T-cell (primary cell): ENCODE measurements at regions not wholly inside any gene's neighbourhood (a gene's known extent, or its start where the extent isn't known, plus 50 kb on each side); places are given as distances from the start of the nearest gene placed in this dataset.
"Not testable (repeated sequence)": the region's sequence is repeated elsewhere in the genome, so short reads cannot be mapped to it uniquely, and the experiment has no call there.

Source experiments
- ATAC-seq, 4 experiments: fragments of 200-7000 bp in 3 of 4; fragments of 150-1000 bp in 1 of 4; cut with Tn5 transposase; replicated peaks in 1 of 4; 1 replicate in 3 of 4; 2 replicates in 1 of 4; pipeline ENCODE4 v1.10.0; 2021; ENCODE audit warnings: moderate library complexity in 3 of 4, mild to moderate bottlenecking in 2 of 4, moderate number of reproducible peaks in 1 of 4
- CTCF ChIA-PET, 2 donors: fragments of 300-600 bp; sonication (Branson Sonifier 250); formaldehyde crosslinking; loops; one replicate each; lab custom pipeline; 2022; ENCODE audit warnings: antibody characterized with exemption in 2 of 2; lab: Charles Lee
- POLR2A ChIA-PET, 2 donors: fragments of 300-600 bp; sonication (Branson Sonifier 250); formaldehyde crosslinking; loops; one replicate each; lab custom pipeline; 2022; ENCODE audit warnings: antibody characterized with exemption in 2 of 2; lab: Charles Lee
- DNase-seq, 35 experiments: peaks; one replicate each; pipeline versions ENCODE4 v3.0.0 to v3.0.0-alpha.2; 2013 to 2023
- H3K27ac ChIP-seq: one replicate; pipeline ENCODE4 v1.5.1; 2013; ENCODE audit warnings: low read length
- H3K27me3 ChIP-seq, 2 experiments: replicated peaks in 1 of 2; 1 replicate in 1 of 2; 2 replicates in 1 of 2; pipeline versions ENCODE4 v1.6.1 to v1.7.0; 2013; ENCODE audit warnings: low read length in 1 of 2, mixed read lengths in 1 of 2; ENCODE audit not compliant: control insufficient read depth in 2 of 2, insufficient read depth in 2 of 2; ENCODE audit errors: extremely low read depth in 1 of 2
- H3K36me3 ChIP-seq, 2 donors: 1 replicate in 1 of 2; 2 replicates in 1 of 2; pipeline versions ENCODE4 v1.6.1 to v1.7.0; 2013; ENCODE audit warnings: low read length in 1 of 2; ENCODE audit not compliant: control insufficient read depth in 2 of 2, insufficient read depth in 1 of 2; ENCODE audit errors: extremely low read depth in 1 of 2
- H3K4me1 ChIP-seq, 2 experiments: 1 replicate in 1 of 2; 2 replicates in 1 of 2; pipeline versions ENCODE4 v1.6.1 to v1.7.0; 2013; ENCODE audit warnings: low read length in 2 of 2, mixed read lengths in 1 of 2; ENCODE audit not compliant: insufficient read depth in 2 of 2, control insufficient read depth in 1 of 2; ENCODE audit errors: extremely low read depth in 1 of 2
- H3K4me3 ChIP-seq, 2 donors: 1 replicate in 1 of 2; 2 replicates in 1 of 2; pipeline versions ENCODE4 v1.5.1 to v1.7.0; 2013; ENCODE audit warnings: mild to moderate bottlenecking in 2 of 2, low read length in 1 of 2, moderate library complexity in 1 of 2; ENCODE audit not compliant: control insufficient read depth in 1 of 2; ENCODE audit errors: extremely low read depth in 1 of 2
- H3K9me3 ChIP-seq: 2 replicates; pipeline ENCODE4 v1.7.0; 2013
- H3K27ac Mint-ChIP-seq, 2 donors: one replicate each; pipeline ENCODE4 v1.8.0; 2020 to 2021; ENCODE audit warnings: mild to moderate bottlenecking in 2 of 2, mixed read lengths in 2 of 2
- H3K27me3 Mint-ChIP-seq, 2 donors: one replicate each; pipeline ENCODE4 v1.8.0; 2021 to 2022; ENCODE audit warnings: mixed read lengths in 2 of 2
- H3K36me3 Mint-ChIP-seq: one replicate; pipeline ENCODE4 v1.8.0; 2021; ENCODE audit warnings: mixed read lengths
- H3K4me1 Mint-ChIP-seq, 3 donors: one replicate each; pipeline ENCODE4 v1.8.0; 2020 to 2022; ENCODE audit warnings: mixed read lengths in 3 of 3, mild to moderate bottlenecking in 1 of 3
- H3K4me3 Mint-ChIP-seq, 3 donors: one replicate each; pipeline ENCODE4 v1.8.0; 2020 to 2022; ENCODE audit warnings: mild to moderate bottlenecking in 3 of 3, mixed read lengths in 3 of 3, moderate library complexity in 3 of 3
- H3K9me3 Mint-ChIP-seq, 3 donors: one replicate each; pipeline ENCODE4 v1.8.0; 2020 to 2022; ENCODE audit warnings: mixed read lengths in 3 of 3
- WGBS: methylation state at CpG from one replicate; pipeline ENCODE4 v1.1.5; 2013; ENCODE audit warnings: missing lambda C conversion rate; ENCODE audit not compliant: insufficient coverage; 5-methylcytosine and 5-hydroxymethylcytosine counted together

- Histone ChIP-seq H3K27me3 (no peaks in the 10 kb centered on the region), H3K27ac (no peak overlapping the region), H3K36me3 (no peaks in the 10 kb centered on the region), H3K4me3 (no peak overlapping the region), H3K4me1 (peaks cover 4 to 11% of the 10 kb centered on the region in 2 experiments), H3K9me3 (no peaks in the 10 kb centered on the region)
- CTCF ChIA-PET: no interaction called here
- Mint-ChIP-seq H3K36me3 (no peaks in the 10 kb centered on the region), H3K27me3 (no peaks in the 10 kb centered on the region), H3K9me3 (no peaks in the 10 kb centered on the region), H3K27ac (no peak overlapping the region), H3K4me3 (no peak overlapping the region), H3K4me1 (peaks cover 13 to 14% (median 13%) of the 10 kb centered on the region in 3 donors)
- WGBS: 94% methylated on average over 2 of the region's 2 CpGs
- POLR2A ChIA-PET: no interaction called here
- DNase-seq (no peak), ATAC-seq (no peak)
Measured at GRCh38 chr1:168835791-168836190, 106.8 kb upstream of the DPT start.

- no peaks in the 10 kb centered on the region for H3K27me3 ChIP-seq
- no peak overlapping the region for H3K27ac ChIP-seq
- Mint-ChIP-seq H3K36me3 (no peaks in the 10 kb centered on the region), H3K4me3 (no peak overlapping the region), H3K27me3 (no peaks in the 10 kb centered on the region), H3K9me3 (no peaks in the 10 kb centered on the region), H3K4me1 (peaks cover 13 to 14% (median 13%) of the 10 kb centered on the region in 3 donors), H3K27ac (no peak overlapping the region)
- ATAC-seq (no peak), DNase-seq (no peak)
- H3K4me3 ChIP-seq: no peak overlapping the region
- CTCF ChIA-PET: no interaction called here
- H3K9me3 ChIP-seq: no peaks in the 10 kb centered on the region
- no peaks in the 10 kb centered on the region for H3K36me3 ChIP-seq
- POLR2A ChIA-PET: no interaction called here
- peaks cover 4 to 11% of the 10 kb centered on the region in 2 experiments for H3K4me1 ChIP-seq
- no CpG with 5 or more reads among the region's 3 CpGs for WGBS
Measured at GRCh38 chr1:168836469-168836868, 107.5 kb upstream of the DPT start.

GRCh38 chr1:168837230-168837629, 108.2 kb upstream of the DPT start:
- 93% methylated on average over 18 of the region's 30 CpGs for WGBS
- H3K9me3 ChIP-seq, H3K36me3 ChIP-seq, H3K27ac Mint-ChIP-seq, H3K36me3 Mint-ChIP-seq, POLR2A ChIA-PET, H3K4me3 Mint-ChIP-seq, H3K27ac ChIP-seq, CTCF ChIA-PET, H3K4me3 ChIP-seq, H3K27me3 Mint-ChIP-seq, H3K9me3 Mint-ChIP-seq, ATAC-seq, DNase-seq, H3K27me3 ChIP-seq: not testable (repeated sequence)
- peaks cover 4 to 11% of the 10 kb centered on the region in 2 experiments for H3K4me1 ChIP-seq
- peaks cover 13 to 14% (median 13%) of the 10 kb centered on the region in 3 donors for H3K4me1 Mint-ChIP-seq

- H3K27ac ChIP-seq: no peak overlapping the region
- ChIA-PET CTCF (interaction anchor here in 1 of 2 donors (1.4 kb wide), 1 partner anchor 9 kb away, joined by 5 read pairs; no protein-coding TSS in a partner anchor), POLR2A (no interaction called here)
- no peaks in the 10 kb centered on the region for H3K36me3 ChIP-seq
- peaks cover 6 to 21% of the 10 kb centered on the region in 2 donors for H3K27me3 Mint-ChIP-seq
- H3K27ac Mint-ChIP-seq: no peak overlapping the region
- no peak overlapping the region for H3K4me3 Mint-ChIP-seq
- H3K4me1 ChIP-seq: no peaks in the 10 kb centered on the region
- WGBS: 86% methylated on average over 1 of the region's 1 CpG
- no peaks in the 10 kb centered on the region for H3K9me3 ChIP-seq
- no peaks in the 10 kb centered on the region for H3K4me1 Mint-ChIP-seq
- no peaks in the 10 kb centered on the region for H3K27me3 ChIP-seq
- no peaks in the 10 kb centered on the region for H3K36me3 Mint-ChIP-seq
- H3K4me3 ChIP-seq: no peak overlapping the region
- no peak for ATAC-seq
- no peak for DNase-seq
- peaks cover 0 to 5% (median 0%) of the 10 kb centered on the region in 3 donors for H3K9me3 Mint-ChIP-seq
Measured at GRCh38 chr1:168842306-168842705, 113.3 kb upstream of the DPT start.

GRCh38 chr1:168842916-168843315, 113.9 kb upstream of the DPT start:
- no peak for ATAC-seq
- H3K4me3 Mint-ChIP-seq: no peak overlapping the region
- Histone ChIP-seq H3K9me3 (no peaks in the 10 kb centered on the region), H3K27ac (no peak overlapping the region), H3K4me3 (no peak overlapping the region), H3K4me1 (no peaks in the 10 kb centered on the region), H3K27me3 (no peaks in the 10 kb centered on the region), H3K36me3 (no peaks in the 10 kb centered on the region)
- no CpG with 5 or more reads among the region's 2 CpGs for WGBS
- DNase-seq: no peak
- ChIA-PET CTCF (no interaction called here), POLR2A (no interaction called here)
- H3K27me3 Mint-ChIP-seq: peaks cover 6 to 21% of the 10 kb centered on the region in 2 donors
- H3K4me1 Mint-ChIP-seq: no peaks in the 10 kb centered on the region
- no peaks in the 10 kb centered on the region for H3K36me3 Mint-ChIP-seq
- H3K9me3 Mint-ChIP-seq: peaks cover 0 to 5% (median 0%) of the 10 kb centered on the region in 3 donors
- no peak overlapping the region for H3K27ac Mint-ChIP-seq

- Histone ChIP-seq H3K27ac (no peak overlapping the region), H3K27me3 (no peaks in the 10 kb centered on the region), H3K4me3 (no peak overlapping the region), H3K4me1 (no peaks in the 10 kb centered on the region), H3K36me3 (no peaks in the 10 kb centered on the region), H3K9me3 (no peaks in the 10 kb centered on the region)
- Mint-ChIP-seq H3K27ac (no peak overlapping the region), H3K4me3 (no peak overlapping the region), H3K27me3 (peaks cover 8 to 23% of the 10 kb centered on the region in 2 donors), H3K4me1 (no peaks in the 10 kb centered on the region), H3K36me3 (no peaks in the 10 kb centered on the region), H3K9me3 (peaks cover 0 to 5% (median 0%) of the 10 kb centered on the region in 3 donors)
- no CpG with 5 or more reads among the region's 4 CpGs for WGBS
- POLR2A ChIA-PET: no interaction called here
- CTCF ChIA-PET: no interaction called here
- no peak for ATAC-seq
- DNase-seq: no peak
Measured at GRCh38 chr1:168843401-168843800, 114.4 kb upstream of the DPT start.

GRCh38 chr1:168843950-168844349, 114.9 kb upstream of the DPT start:
- H3K9me3 Mint-ChIP-seq: peaks cover 0 to 5% (median 0%) of the 10 kb centered on the region in 3 donors
- peaks cover 12 to 28% of the 10 kb centered on the region in 2 donors for H3K27me3 Mint-ChIP-seq
- Histone ChIP-seq H3K4me3 (no peak overlapping the region), H3K4me1 (no peaks in the 10 kb centered on the region), H3K36me3 (no peaks in the 10 kb centered on the region), H3K9me3 (no peaks in the 10 kb centered on the region), H3K27ac (no peak overlapping the region), H3K27me3 (no peaks in the 10 kb centered on the region)
- no peak overlapping the region for H3K27ac Mint-ChIP-seq
- POLR2A ChIA-PET: no interaction called here
- WGBS: no CpG with 5 or more reads among the region's 2 CpGs
- ATAC-seq: no peak
- no peak overlapping the region for H3K4me3 Mint-ChIP-seq
- CTCF ChIA-PET: no interaction called here
- DNase-seq: no peak
- no peaks in the 10 kb centered on the region for H3K4me1 Mint-ChIP-seq
- no peaks in the 10 kb centered on the region for H3K36me3 Mint-ChIP-seq
